Testis (tissue), 2 donors: ENCODE measurements at regions not wholly inside any gene's neighbourhood (a gene's known extent, or its start where the extent isn't known, plus 50 kb on each side); places are given as distances from the start of the nearest gene placed in this dataset.

ENCODE experiments used
- DNase-seq: peaks from one replicate; pipeline ENCODE4 v3.0.0-alpha.2; 2019
- H3K27ac ChIP-seq, 2 donors: fragments of 200-600 bp; sonication (generic); one replicate each; pipeline ENCODE4 v1.5.1; 2019
- H3K27me3 ChIP-seq: fragments of 200-600 bp; sonication (generic); one replicate; pipeline ENCODE4 v1.5.1; 2019
- H3K36me3 ChIP-seq: fragments of 200-600 bp; sonication (generic); one replicate; pipeline ENCODE4 v1.5.1; 2017; ENCODE audit warnings: low read depth; ENCODE audit errors: missing control alignments
- H3K4me1 ChIP-seq: fragments of 200-600 bp; sonication (generic); one replicate; pipeline ENCODE4 v1.5.1; 2019
- H3K4me3 ChIP-seq, 2 donors: fragments of 200-600 bp; sonication (generic); one replicate each; pipeline ENCODE4 v1.5.1; 2017 to 2019
- H3K9me3 ChIP-seq: fragments of 200-600 bp; sonication (generic); one replicate; pipeline ENCODE4 v1.5.1; 2017
- CTCF ChIP-seq, 3 experiments: fragments of 450-650 bp in 2 of 3; fragments of 200-600 bp in 1 of 3; sonication (generic) in 1 of 3; IDR thresholded peaks; one replicate each; pipeline ENCODE4 v1.5.1; 2016 to 2019; ENCODE audit warnings: antibody characterized with exemption in 3 of 3, mild to moderate bottlenecking in 2 of 3, moderate library complexity in 1 of 3
- POLR2A ChIP-seq: fragments of 450-650 bp; IDR thresholded peaks from one replicate; pipeline ENCODE4 v1.6.1; 2017; ENCODE audit warnings: antibody characterized with exemption, mild to moderate bottlenecking, moderate library complexity
- WGBS, 2 donors: methylation state at CpG; one replicate each; pipeline ENCODE4 v1.1.5; 2018; 5-methylcytosine and 5-hydroxymethylcytosine counted together
- intact Hi-C: fragments of 100-400 bp; cut with DNase I; formaldehyde crosslinking; loops from one replicate; pipeline ENCODE4 v1.15.1; 2023; ENCODE audit warnings: low total_unique reads

- H3K36me3 ChIP-seq = no peaks in the 10 kb centered on the region
- H3K4me3 ChIP-seq = no peak overlapping the region
- no peaks in the 10 kb centered on the region for H3K27me3 ChIP-seq
- intact Hi-C loops = no loop called here
- H3K4me1 ChIP-seq = no peaks in the 10 kb centered on the region
- no peak overlapping the region for H3K27ac ChIP-seq
- TF ChIP-seq CTCF (IDR thresholded peaks at IDR 0.05) = no peak
- TF ChIP-seq POLR2A = no peak
- no peaks in the 10 kb centered on the region for H3K9me3 ChIP-seq
- WGBS, 2 donors = 92 to 93% methylated on average over 7 of the region's 7 CpGs
- DNase-seq = no peak
These were observed 63.0 kb upstream of the ADAMTSL1 start for GRCh38 chr9:18410983-18411382.

DNA sequence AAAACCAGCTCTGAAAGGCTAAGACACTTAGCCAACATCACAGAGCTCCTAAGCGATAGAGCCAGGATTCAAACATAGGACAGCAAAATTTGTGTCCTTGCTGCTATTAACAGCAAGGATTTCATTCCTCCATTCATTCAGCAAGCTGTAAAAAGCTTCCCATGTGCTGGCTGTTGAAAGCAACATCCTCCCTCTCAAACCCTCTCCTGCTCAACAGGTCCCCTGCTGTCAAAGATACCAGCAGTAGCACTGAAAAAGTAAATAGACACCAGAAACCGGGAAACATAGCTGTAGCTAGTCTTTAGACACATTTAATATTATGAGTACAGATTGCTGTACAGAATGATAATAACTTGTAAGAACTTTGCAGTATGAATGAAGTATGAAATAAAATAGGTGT is 52.6 kb upstream of the ADAMTSL1 start:
- Histone ChIP-seq H3K4me3 (no peak overlapping the region), H3K4me1 (no peaks in the 10 kb centered on the region), H3K36me3 (no peaks in the 10 kb centered on the region), H3K27ac (no peak overlapping the region), H3K9me3 (no peaks in the 10 kb centered on the region), H3K27me3 (no peaks in the 10 kb centered on the region)
- TF ChIP-seq CTCF (IDR thresholded peaks at IDR 0.05) (no peak), POLR2A (no peak)
- DNase-seq = no peak
- 74% methylated on average over 2 of the region's 2 CpGs for WGBS, 2 donors
- intact Hi-C loops = no loop called here

GRCh38 chr9:18422296-18423036 is 51.5 kb upstream of the ADAMTSL1 start:
- DNase-seq = no peak
- Histone ChIP-seq H3K4me1 (no peaks in the 10 kb centered on the region), H3K27ac (no peak overlapping the region), H3K9me3 (no peaks in the 10 kb centered on the region), H3K27me3 (no peaks in the 10 kb centered on the region), H3K36me3 (no peaks in the 10 kb centered on the region), H3K4me3 (no peak overlapping the region)
- 86 to 88% methylated on average over 8 of the region's 8 CpGs for WGBS, 2 donors
- intact Hi-C loops = no loop called here
- TF ChIP-seq POLR2A (no peak), CTCF (IDR thresholded peaks at IDR 0.05) (no peak)

GRCh38 chr9:18423791-18424531 is 50.0 kb upstream of the ADAMTSL1 start:
- H3K27ac ChIP-seq = no peak overlapping the region
- H3K9me3 ChIP-seq = no peaks in the 10 kb centered on the region
- no peak for DNase-seq
- no peaks in the 10 kb centered on the region for H3K36me3 ChIP-seq
- intact Hi-C loops = no loop called here
- TF ChIP-seq CTCF (IDR thresholded peaks at IDR 0.05) = no peak
- TF ChIP-seq POLR2A = no peak
- no peaks in the 10 kb centered on the region for H3K27me3 ChIP-seq
- H3K4me1 ChIP-seq = peaks cover 3% of the 10 kb centered on the region
- 88 to 91% methylated on average over 1 of the region's 1 CpG for WGBS, 2 donors
- H3K4me3 ChIP-seq = no peak overlapping the region
